Loucy (cell line): ENCODE measurements at regions not wholly inside any gene's neighbourhood (a gene's known extent, or its start where the extent isn't known, plus 50 kb on each side); places are given as distances from the start of the nearest gene placed in this dataset.

ENCODE experiments used
- H2AFZ ChIP-seq: fragments of 200-600 bp; sonication (generic); 2 replicates; pipeline ENCODE4 v1.6.0; 2016; ENCODE audit warnings: antibody characterized with exemption, mild to moderate bottlenecking, low read length, moderate library complexity
- H3F3A ChIP-seq: fragments of 200-600 bp; 2 replicates; pipeline ENCODE4 v1.6.0; 2016; ENCODE audit warnings: antibody characterized with exemption, low read depth, mild to moderate bottlenecking
- H3K27me3 ChIP-seq: fragments of 200-600 bp; sonication (generic); 2 replicates; pipeline ENCODE4 v1.6.1; 2014; ENCODE audit warnings: low read length, mild to moderate bottlenecking; ENCODE audit not compliant: insufficient read depth, poor library complexity, severe bottlenecking
- H3K36me3 ChIP-seq: fragments of 200-600 bp; sonication (generic); 2 replicates; pipeline ENCODE4 v1.6.1; 2016; ENCODE audit warnings: low read length; ENCODE audit not compliant: insufficient read depth
- H3K4me1 ChIP-seq: fragments of 200-600 bp; sonication (generic); 2 replicates; pipeline ENCODE4 v1.5.1; 2014; ENCODE audit warnings: low read length, mild to moderate bottlenecking; ENCODE audit not compliant: insufficient read depth, poor library complexity, severe bottlenecking
- H3K4me2 ChIP-seq: fragments of 200-600 bp; sonication (generic); 2 replicates; pipeline ENCODE4 v1.6.0; 2014; ENCODE audit warnings: antibody characterized with exemption, low read length, low read depth, mild to moderate bottlenecking; ENCODE audit not compliant: poor library complexity, severe bottlenecking
- H3K4me3 ChIP-seq: fragments of 200-600 bp; sonication (generic); 2 replicates; pipeline ENCODE4 v1.5.1; 2014; ENCODE audit warnings: low read length, mild to moderate bottlenecking, mixed read lengths; ENCODE audit not compliant: poor library complexity, severe bottlenecking
- H3K79me2 ChIP-seq: fragments of 200-600 bp; sonication (generic); 2 replicates; pipeline ENCODE4 v1.6.1; 2014; ENCODE audit warnings: low read length; ENCODE audit not compliant: insufficient read depth
- H3K9ac ChIP-seq: fragments of 200-600 bp; sonication (generic); 2 replicates; pipeline ENCODE4 v1.6.0; 2014; ENCODE audit warnings: mild to moderate bottlenecking, low read depth, low read length, moderate library complexity; ENCODE audit not compliant: poor library complexity, severe bottlenecking
- H3K9me2 ChIP-seq: fragments of 200-600 bp; sonication (generic); replicated peaks from 2 replicates; pipeline ENCODE4 v1.6.1; 2016; ENCODE audit warnings: low read depth, low read length, mixed read lengths
- H3K9me3 ChIP-seq: fragments of 200-600 bp; sonication (generic); 2 replicates; pipeline ENCODE4 v1.6.1; 2014; ENCODE audit warnings: mild to moderate bottlenecking, antibody characterized with exemption, low read length, low read depth; ENCODE audit not compliant: insufficient read depth
- H4K20me1 ChIP-seq: fragments of 200-600 bp; sonication (generic); 2 replicates; pipeline ENCODE4 v1.6.0; 2014; ENCODE audit warnings: antibody characterized with exemption, low read length, mild to moderate bottlenecking; ENCODE audit not compliant: insufficient read depth, poor library complexity, severe bottlenecking
- EZH2phosphoT487 ChIP-seq: fragments of 200-600 bp; IDR thresholded peaks from 2 replicates; pipeline ENCODE4 v1.6.1; 2018; ENCODE audit warnings: antibody characterized with exemption, mild to moderate bottlenecking, moderate library complexity, borderline replicate concordance
- TF ChIP-seq, protein P1 (sequence below): fragments of 200-600 bp; sonication (generic); conservative IDR thresholded peaks from 2 replicates; pipeline ENCODE4 v1.5.1; 2014; ENCODE audit warnings: mild to moderate bottlenecking, antibody characterized with exemption, low read length

DNA sequence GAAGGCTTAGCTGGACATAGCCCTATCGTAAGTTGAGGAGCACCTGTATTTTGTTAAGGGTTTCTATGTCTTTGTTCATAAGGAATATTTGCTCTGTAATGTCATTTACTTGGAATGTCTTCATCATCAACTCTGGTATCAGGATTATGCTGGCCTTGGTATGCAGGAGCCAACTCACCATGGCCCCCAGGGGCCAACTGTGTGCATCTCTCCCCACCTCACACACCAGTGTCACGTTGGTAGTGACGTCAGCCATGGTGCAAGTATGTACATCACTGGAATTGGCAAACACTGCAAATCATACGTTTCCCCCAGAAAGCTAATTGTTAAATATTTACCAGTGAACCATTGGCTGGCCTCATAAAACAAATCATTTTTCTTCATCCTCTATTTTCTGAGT is 70.8 kb downstream of the YTHDF1 start:
- H3K79me2 ChIP-seq = no peaks in the 10 kb centered on the region
- no peak overlapping the region for H3K4me3 ChIP-seq
- no peaks in the 10 kb centered on the region for H3K4me1 ChIP-seq
- no peak overlapping the region for H2AFZ ChIP-seq
- H4K20me1 ChIP-seq = no peaks in the 10 kb centered on the region
- H3F3A ChIP-seq = no peaks in the 10 kb centered on the region
- no peak overlapping the region for H3K4me2 ChIP-seq
- no peaks in the 10 kb centered on the region for H3K9me2 ChIP-seq
- H3K9me3 ChIP-seq = peaks cover 13% of the 10 kb centered on the region; the same call in 1 of the 2 replicates
- no peak overlapping the region for H3K9ac ChIP-seq
- H3K36me3 ChIP-seq = no peaks in the 10 kb centered on the region
- TF ChIP-seq EZH2phosphoT487 = no peak
- TF ChIP-seq, protein P1, sequence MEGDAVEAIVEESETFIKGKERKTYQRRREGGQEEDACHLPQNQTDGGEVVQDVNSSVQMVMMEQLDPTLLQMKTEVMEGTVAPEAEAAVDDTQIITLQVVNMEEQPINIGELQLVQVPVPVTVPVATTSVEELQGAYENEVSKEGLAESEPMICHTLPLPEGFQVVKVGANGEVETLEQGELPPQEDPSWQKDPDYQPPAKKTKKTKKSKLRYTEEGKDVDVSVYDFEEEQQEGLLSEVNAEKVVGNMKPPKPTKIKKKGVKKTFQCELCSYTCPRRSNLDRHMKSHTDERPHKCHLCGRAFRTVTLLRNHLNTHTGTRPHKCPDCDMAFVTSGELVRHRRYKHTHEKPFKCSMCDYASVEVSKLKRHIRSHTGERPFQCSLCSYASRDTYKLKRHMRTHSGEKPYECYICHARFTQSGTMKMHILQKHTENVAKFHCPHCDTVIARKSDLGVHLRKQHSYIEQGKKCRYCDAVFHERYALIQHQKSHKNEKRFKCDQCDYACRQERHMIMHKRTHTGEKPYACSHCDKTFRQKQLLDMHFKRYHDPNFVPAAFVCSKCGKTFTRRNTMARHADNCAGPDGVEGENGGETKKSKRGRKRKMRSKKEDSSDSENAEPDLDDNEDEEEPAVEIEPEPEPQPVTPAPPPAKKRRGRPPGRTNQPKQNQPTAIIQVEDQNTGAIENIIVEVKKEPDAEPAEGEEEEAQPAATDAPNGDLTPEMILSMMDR = no peak
- peaks cover 10% of the 10 kb centered on the region for H3K27me3 ChIP-seq

DNA sequence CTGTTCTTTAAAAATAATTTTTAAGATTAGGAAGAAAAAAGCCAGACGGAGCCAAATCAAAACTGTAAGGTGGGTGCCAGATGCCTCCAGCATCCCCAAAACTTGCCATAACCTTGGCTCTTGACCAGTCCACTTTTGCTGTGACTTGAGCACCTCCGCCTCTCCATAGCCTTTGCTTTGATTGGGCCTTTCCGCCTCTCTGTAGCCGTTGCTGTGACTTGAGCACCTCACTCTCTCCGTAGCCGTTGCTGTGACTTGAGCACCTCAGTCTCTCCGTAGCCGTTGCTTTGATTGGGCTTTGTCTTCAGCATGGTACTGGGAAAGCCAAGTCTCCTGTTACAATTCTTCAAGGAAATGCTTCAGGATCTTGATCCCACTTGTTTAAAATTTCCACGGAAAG is 73.0 kb downstream of the YTHDF1 start:
- Histone ChIP-seq H3K9ac (no peak overlapping the region), H2AFZ (no peak overlapping the region), H3K36me3 (no peaks in the 10 kb centered on the region), H3K27me3 (peaks cover 10% of the 10 kb centered on the region), H3F3A (no peaks in the 10 kb centered on the region), H3K79me2 (no peaks in the 10 kb centered on the region), H3K4me2 (no peak overlapping the region), H3K9me2 (no peaks in the 10 kb centered on the region), H3K4me3 (no peak overlapping the region), H3K4me1 (no peaks in the 10 kb centered on the region), H3K9me3 (peaks cover 8% of the 10 kb centered on the region; the same call in 1 of the 2 replicates), H4K20me1 (no peaks in the 10 kb centered on the region)
- TF ChIP-seq, protein P1 = no peak
- TF ChIP-seq EZH2phosphoT487 = no peak

DNA sequence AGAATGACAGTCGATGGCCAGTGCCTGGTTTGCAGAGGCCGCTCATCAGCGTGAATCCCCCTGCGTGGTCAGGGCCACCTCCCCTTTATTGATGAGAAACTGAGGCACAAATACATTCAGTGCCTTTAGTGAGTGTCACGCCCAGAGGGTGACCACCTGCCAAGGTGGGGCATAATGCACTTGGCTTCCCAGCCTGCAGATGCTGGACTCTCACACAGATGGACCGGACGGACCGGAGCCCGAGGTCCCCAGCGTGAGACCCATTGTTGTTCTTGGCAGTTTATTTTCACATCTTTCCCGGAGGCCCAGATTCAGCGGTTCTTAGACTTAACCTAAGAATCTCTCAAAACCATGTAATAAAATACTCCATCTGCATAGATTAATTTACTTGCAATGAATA is 74.4 kb downstream of the YTHDF1 start:
- Histone ChIP-seq H3K4me3 (no peak overlapping the region), H3K4me1 (no peaks in the 10 kb centered on the region), H3K4me2 (no peak overlapping the region), H3K9me2 (no peaks in the 10 kb centered on the region), H3K27me3 (peaks cover 10% of the 10 kb centered on the region), H3K36me3 (no peaks in the 10 kb centered on the region), H2AFZ (no peak overlapping the region), H3K9ac (no peak overlapping the region), H4K20me1 (no peaks in the 10 kb centered on the region), H3F3A (no peaks in the 10 kb centered on the region), H3K9me3 (no peaks in the 10 kb centered on the region), H3K79me2 (no peaks in the 10 kb centered on the region)
- TF ChIP-seq, protein P1 = no peak
- no peak for TF ChIP-seq EZH2phosphoT487
